AG08395 (cell line): ENCODE measurements at regions not wholly inside any gene's neighbourhood (a gene's known extent, or its start where the extent isn't known, plus 50 kb on each side); places are given as distances from the start of the nearest gene placed in this dataset.
"Not testable (repeated sequence)": the region's sequence is repeated elsewhere in the genome, so short reads cannot be mapped to it uniquely, and the experiment has no call there.

ENCODE experiments used
- DNase-seq: peaks from one replicate; pipeline ENCODE4 v3.0.0; 2012; ENCODE audit warnings: mixed read lengths, low spot score

- no peak for DNase-seq
Observed at GRCh38 chr16:7962091-7962879, 628.0 kb downstream of the TMEM114 start.

GRCh38 chr16:7957151-7957550 lies 624.5 kb downstream of the RBFOX1 start:
- DNase-seq = no peak

GRCh38 chr16:7953360-7953759 lies 620.7 kb downstream of the RBFOX1 start:
- no peak for DNase-seq

GRCh38 chr16:7946142-7946541 lies 613.5 kb downstream of the RBFOX1 start:
- DNase-seq = no peak

GRCh38 chr16:7938175-7938574 lies 605.5 kb downstream of the RBFOX1 start:
- DNase-seq = no peak

GRCh38 chr16:7921345-7921744 lies 588.7 kb downstream of the RBFOX1 start:
- no peak for DNase-seq

GRCh38 chr16:7919782-7920181 lies 587.1 kb downstream of the RBFOX1 start:
- no peak for DNase-seq

- DNase-seq = no peak
Observed at GRCh38 chr16:7914748-7915147, 582.1 kb downstream of the RBFOX1 start.

- DNase-seq = no peak
Observed at GRCh38 chr16:7912132-7912531, 579.5 kb downstream of the RBFOX1 start.

- no peak for DNase-seq
Observed at GRCh38 chr16:7910116-7910515, 577.5 kb downstream of the RBFOX1 start.

GRCh38 chr16:7888411-7888810 lies 555.8 kb downstream of the RBFOX1 start:
- no peak for DNase-seq

- DNase-seq = no peak
Observed at GRCh38 chr16:7887316-7887715, 554.7 kb downstream of the RBFOX1 start.

- DNase-seq = no peak
Observed at GRCh38 chr16:7871979-7872378, 539.3 kb downstream of the RBFOX1 start.

- DNase-seq = no peak
Observed at GRCh38 chr16:7871371-7871770, 538.7 kb downstream of the RBFOX1 start.

- no peak for DNase-seq
Observed at GRCh38 chr16:7867831-7868230, 535.2 kb downstream of the RBFOX1 start.

GRCh38 chr16:7866144-7866543 lies 533.5 kb downstream of the RBFOX1 start:
- no peak for DNase-seq

- DNase-seq = not testable (repeated sequence)
Observed at GRCh38 chr16:7865393-7865792, 532.7 kb downstream of the RBFOX1 start.

GRCh38 chr16:7861891-7862582 lies 529.4 kb downstream of the RBFOX1 start:
- no peak for DNase-seq

GRCh38 chr16:7853197-7853596 lies 520.6 kb downstream of the RBFOX1 start:
- DNase-seq = no peak

- no peak for DNase-seq
Observed at GRCh38 chr16:7849841-7850240, 517.2 kb downstream of the RBFOX1 start.

GRCh38 chr16:7843261-7843660 lies 510.6 kb downstream of the RBFOX1 start:
- DNase-seq = no peak

GRCh38 chr16:7839568-7839967 lies 506.9 kb downstream of the RBFOX1 start:
- DNase-seq = no peak

- DNase-seq = no peak
Observed at GRCh38 chr16:7834771-7835431, 502.3 kb downstream of the RBFOX1 start.
